Body of pancreas (tissue), 4 donors: ENCODE measurements at regions not wholly inside any gene's neighbourhood (a gene's known extent, or its start where the extent isn't known, plus 50 kb on each side); places are given as distances from the start of the nearest gene placed in this dataset.

Experiments used
- ATAC-seq: fragments of 150-250 bp; one replicate; pipeline ENCODE4 v1.9.1; 2016
- DNase-seq, 4 donors: peaks; one replicate each; pipeline ENCODE4 v3.0.0-alpha.2; 2019
- H3K27ac ChIP-seq, 4 donors: fragments of 200-600 bp; sonication (generic); 1 replicate in 3 of 4; 2 replicates in 1 of 4; pipeline versions ENCODE4 v1.5.1 to v1.6.1; 2016 to 2019; ENCODE audit warnings: mild to moderate bottlenecking in 1 of 4, mixed read lengths in 1 of 4, moderate library complexity in 1 of 4
- H3K27me3 ChIP-seq, 2 donors: fragments of 200-600 bp; sonication (generic); one replicate each; pipeline ENCODE4 v1.6.0; 2016; ENCODE audit warnings: mild to moderate bottlenecking in 1 of 2
- H3K36me3 ChIP-seq, 2 donors: fragments of 200-600 bp; sonication (generic); replicated peaks in 1 of 2; 2 replicates each; pipeline ENCODE4 v1.5.1; 2016; ENCODE audit warnings: low read depth in 2 of 2; ENCODE audit not compliant: insufficient read depth in 1 of 2
- H3K4me1 ChIP-seq: fragments of 200-600 bp; sonication (generic); one replicate; pipeline ENCODE4 v1.6.0; 2016
- H3K4me3 ChIP-seq, 2 donors: fragments of 200-600 bp; sonication (generic); 1 replicate in 1 of 2; 2 replicates in 1 of 2; pipeline ENCODE4 v1.5.1; 2016 to 2019
- H3K9me3 ChIP-seq, 3 donors: fragments of 200-600 bp; sonication (generic); 1 replicate in 2 of 3; 2 replicates in 1 of 3; pipeline ENCODE4 v1.5.1; 2016
- POLR2A ChIP-seq, 3 donors: fragments of 450-650 bp; IDR thresholded peaks; one replicate each; pipeline ENCODE4 v1.6.1; 2016; ENCODE audit warnings: antibody characterized with exemption in 3 of 3, mild to moderate bottlenecking in 2 of 3
- WGBS, 2 donors: methylation state at CpG; one replicate each; pipeline ENCODE4 v1.1.5; 2017; 5-methylcytosine and 5-hydroxymethylcytosine counted together
- intact Hi-C: fragments of 100-400 bp; cut with DNase I; formaldehyde crosslinking; loops from one replicate; pipeline ENCODE4 v1.15.1; 2023
- TF ChIP-seq, protein P1 (sequence below), 7 experiments: fragments of 450-650 bp in 4 of 7; fragments of 200-600 bp in 3 of 7; sonication (generic) in 3 of 7; IDR thresholded peaks; one replicate each; pipeline ENCODE4 v1.5.1; 2016 to 2019; ENCODE audit warnings: antibody characterized with exemption in 7 of 7

DNA sequence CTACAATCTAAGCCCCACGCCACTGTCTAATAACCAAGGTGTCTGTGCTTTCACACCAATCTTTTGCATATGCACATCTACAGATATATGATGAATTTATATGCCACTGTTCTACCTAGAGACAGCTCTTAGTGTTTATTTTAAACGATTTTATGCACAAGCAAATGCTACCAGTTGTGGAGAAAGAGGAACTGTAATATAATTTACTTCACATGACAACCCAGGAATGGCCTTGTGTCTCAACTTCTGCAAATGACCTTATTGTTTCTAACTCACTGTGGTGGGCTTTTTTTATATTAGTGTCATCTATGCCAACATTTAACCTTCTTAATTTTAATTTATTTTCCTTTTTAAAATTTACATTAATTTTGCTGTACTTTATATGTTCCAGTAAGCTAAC is 531.1 kb upstream of the TLE4 start:
- DNase-seq (no peak), ATAC-seq (no peak)
- TF ChIP-seq, protein P1, sequence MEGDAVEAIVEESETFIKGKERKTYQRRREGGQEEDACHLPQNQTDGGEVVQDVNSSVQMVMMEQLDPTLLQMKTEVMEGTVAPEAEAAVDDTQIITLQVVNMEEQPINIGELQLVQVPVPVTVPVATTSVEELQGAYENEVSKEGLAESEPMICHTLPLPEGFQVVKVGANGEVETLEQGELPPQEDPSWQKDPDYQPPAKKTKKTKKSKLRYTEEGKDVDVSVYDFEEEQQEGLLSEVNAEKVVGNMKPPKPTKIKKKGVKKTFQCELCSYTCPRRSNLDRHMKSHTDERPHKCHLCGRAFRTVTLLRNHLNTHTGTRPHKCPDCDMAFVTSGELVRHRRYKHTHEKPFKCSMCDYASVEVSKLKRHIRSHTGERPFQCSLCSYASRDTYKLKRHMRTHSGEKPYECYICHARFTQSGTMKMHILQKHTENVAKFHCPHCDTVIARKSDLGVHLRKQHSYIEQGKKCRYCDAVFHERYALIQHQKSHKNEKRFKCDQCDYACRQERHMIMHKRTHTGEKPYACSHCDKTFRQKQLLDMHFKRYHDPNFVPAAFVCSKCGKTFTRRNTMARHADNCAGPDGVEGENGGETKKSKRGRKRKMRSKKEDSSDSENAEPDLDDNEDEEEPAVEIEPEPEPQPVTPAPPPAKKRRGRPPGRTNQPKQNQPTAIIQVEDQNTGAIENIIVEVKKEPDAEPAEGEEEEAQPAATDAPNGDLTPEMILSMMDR (IDR thresholded peaks at IDR 0.05) = no peak
- TF ChIP-seq POLR2A (IDR thresholded peaks at IDR 0.05) = no peak
- intact Hi-C loops = no loop called here
- whole genome bisulfite sequencing, 2 donors = 47 to 60% methylated on average over 2 of the region's 2 CpGs
- no peaks in the 10 kb centered on the region for H3K4me1 ChIP-seq
- no peak overlapping the region for H3K4me3 ChIP-seq
- H3K27me3 ChIP-seq = no peaks in the 10 kb centered on the region
- H3K36me3 ChIP-seq = no peaks in the 10 kb centered on the region
- no peaks in the 10 kb centered on the region for H3K9me3 ChIP-seq
- no peak overlapping the region for H3K27ac ChIP-seq

DNA sequence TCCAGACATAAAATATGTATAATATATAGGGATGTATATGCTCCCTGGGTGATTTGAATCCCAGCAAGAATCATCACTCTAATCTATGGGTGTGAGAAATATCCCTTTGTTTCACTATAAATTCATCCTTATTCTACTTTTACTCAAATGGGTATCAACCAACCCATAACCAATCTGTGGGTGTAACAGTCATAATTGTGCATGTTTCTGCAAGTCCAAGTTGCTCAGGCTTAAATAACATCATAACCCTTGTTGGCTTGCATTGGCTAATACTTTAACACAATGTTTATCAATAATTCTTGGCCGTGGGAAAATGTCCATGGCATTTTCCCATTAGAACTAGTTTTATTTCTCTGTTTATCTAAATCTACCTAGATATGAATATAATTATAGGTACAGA is 530.5 kb upstream of the TLE4 start:
- intact Hi-C loops = no loop called here
- no peak overlapping the region for H3K27ac ChIP-seq
- no peaks in the 10 kb centered on the region for H3K27me3 ChIP-seq
- no peaks in the 10 kb centered on the region for H3K36me3 ChIP-seq
- no peaks in the 10 kb centered on the region for H3K4me1 ChIP-seq
- ATAC-seq (no peak), DNase-seq (no peak)
- H3K9me3 ChIP-seq = no peaks in the 10 kb centered on the region
- TF ChIP-seq, protein P1 (IDR thresholded peaks at IDR 0.05) = no peak
- no peak for TF ChIP-seq POLR2A (IDR thresholded peaks at IDR 0.05)
- no peak overlapping the region for H3K4me3 ChIP-seq
- WGBS, 2 donors = 59 to 71% methylated on average over 1 of the region's 1 CpG

DNA sequence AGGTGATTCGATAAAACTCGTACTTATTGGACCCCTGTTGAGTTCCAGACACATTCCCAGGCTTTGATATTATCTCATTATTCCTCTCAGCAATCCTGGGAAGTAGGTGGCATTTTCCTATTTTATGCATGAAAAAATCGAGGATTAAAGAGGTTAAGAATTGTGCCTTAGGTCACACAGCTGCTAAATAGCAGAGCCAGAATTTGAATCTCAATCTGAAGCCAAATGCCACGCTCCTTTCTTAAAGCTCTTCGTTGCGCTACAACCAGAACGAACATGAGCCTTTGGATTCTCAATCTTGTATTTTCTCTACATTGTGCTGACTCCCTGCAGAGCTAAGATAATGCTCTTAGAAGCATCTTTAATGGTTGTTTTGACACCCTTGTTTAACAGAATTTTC is 527.8 kb upstream of the TLE4 start:
- no peaks in the 10 kb centered on the region for H3K9me3 ChIP-seq
- no peaks in the 10 kb centered on the region for H3K4me1 ChIP-seq
- no peaks in the 10 kb centered on the region for H3K27me3 ChIP-seq
- H3K27ac ChIP-seq = no peak overlapping the region
- no peaks in the 10 kb centered on the region for H3K36me3 ChIP-seq
- no peak overlapping the region for H3K4me3 ChIP-seq
- intact Hi-C loops = no loop called here
- DNase-seq (no peak), ATAC-seq (no peak)
- TF ChIP-seq POLR2A (IDR thresholded peaks at IDR 0.05) = no peak
- TF ChIP-seq, protein P1 (IDR thresholded peaks at IDR 0.05) = no peak
- WGBS, 2 donors = 78 to 83% methylated on average over 7 of the region's 7 CpGs

DNA sequence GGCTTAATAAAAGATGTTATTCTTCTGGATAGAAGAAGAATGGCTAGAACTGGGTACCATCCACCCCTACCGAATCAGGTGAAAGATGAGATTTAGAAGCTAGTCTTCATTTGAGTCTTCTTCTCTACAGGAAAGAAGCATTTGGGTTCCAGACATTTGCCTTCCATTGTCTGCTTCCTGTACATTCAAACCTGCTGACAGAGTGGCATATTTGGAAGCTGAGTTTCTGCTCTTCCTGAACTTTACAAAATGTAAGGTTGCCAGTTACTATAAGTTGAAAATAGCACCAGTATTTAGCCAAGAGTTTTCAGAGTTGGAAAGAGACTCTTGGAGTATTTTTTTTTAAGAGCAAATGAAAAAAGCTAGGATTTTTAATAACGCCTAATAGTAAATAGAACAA is 525.4 kb upstream of the TLE4 start:
- Histone ChIP-seq H3K36me3 (no peaks in the 10 kb centered on the region), H3K27me3 (no peaks in the 10 kb centered on the region), H3K4me1 (no peaks in the 10 kb centered on the region), H3K4me3 (no peak overlapping the region), H3K9me3 (no peaks in the 10 kb centered on the region), H3K27ac (no peak overlapping the region)
- ATAC-seq (no peak), DNase-seq (no peak)
- TF ChIP-seq, protein P1 (IDR thresholded peaks at IDR 0.05) = no peak
- TF ChIP-seq POLR2A (IDR thresholded peaks at IDR 0.05) = no peak
- intact Hi-C loops = no loop called here
- 81 to 88% methylated on average over 2 of the region's 2 CpGs for WGBS, 2 donors

DNA sequence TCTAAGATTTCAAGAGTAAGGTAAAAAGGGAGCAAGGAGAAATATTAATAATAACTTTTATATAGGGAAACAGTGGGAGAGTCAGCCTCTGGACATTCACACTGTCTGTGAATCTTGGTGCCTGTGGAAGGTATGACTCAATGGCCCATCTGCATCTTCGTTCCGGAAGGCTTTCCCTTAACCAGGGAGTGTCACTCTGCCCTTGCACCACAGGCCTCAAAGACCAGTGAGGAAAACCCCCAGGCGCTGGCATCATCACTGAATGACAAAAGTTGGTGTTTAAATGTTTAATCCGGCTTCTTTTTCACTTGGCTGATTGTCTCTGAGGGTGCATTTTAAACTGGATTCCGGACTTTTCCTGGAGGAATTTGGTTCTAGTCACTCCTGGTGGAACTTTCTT is 522.4 kb upstream of the TLE4 start:
- DNase-seq = no peak
- no peak for ATAC-seq

More for the DNA sequence above, 522.4 kb upstream of the TLE4 start:
- TF ChIP-seq, protein P1 (IDR thresholded peaks at IDR 0.05) = no peak
- TF ChIP-seq POLR2A (IDR thresholded peaks at IDR 0.05) = no peak
- WGBS, 2 donors = 74 to 80% methylated on average over 5 of the region's 5 CpGs
- intact Hi-C loops = no loop called here
- H3K4me1 ChIP-seq = no peaks in the 10 kb centered on the region
- no peaks in the 10 kb centered on the region for H3K9me3 ChIP-seq
- H3K27me3 ChIP-seq = no peaks in the 10 kb centered on the region
- H3K27ac ChIP-seq = no peak overlapping the region
- no peaks in the 10 kb centered on the region for H3K36me3 ChIP-seq
- no peak overlapping the region for H3K4me3 ChIP-seq
